Upper lobe of right lung (tissue), 1 donor: ENCODE measurements at regions not wholly inside any gene's neighbourhood (a gene's known extent, or its start where the extent isn't known, plus 50 kb on each side); places are given as distances from the start of the nearest gene placed in this dataset.

Experiments used
- ATAC-seq: fragments of 200-7000 bp; cut with Tn5 transposase; one replicate; pipeline ENCODE4 v1.9.1; 2020; ENCODE audit warnings: mild to moderate bottlenecking, moderate library complexity
- DNase-seq: peaks from one replicate; pipeline ENCODE4 v3.0.0-alpha.2; 2020
- H3K27ac ChIP-seq: fragments of 200-600 bp; one replicate; pipeline ENCODE4 v1.8.0; 2022
- H3K27me3 ChIP-seq: fragments of 200-600 bp; one replicate; pipeline ENCODE4 v1.8.0; 2022; ENCODE audit warnings: mild to moderate bottlenecking
- H3K36me3 ChIP-seq: fragments of 200-600 bp; one replicate; pipeline ENCODE4 v1.8.0; 2022
- H3K4me1 ChIP-seq: fragments of 200-600 bp; one replicate; pipeline ENCODE4 v1.8.0; 2022
- H3K4me3 ChIP-seq: fragments of 200-600 bp; one replicate; pipeline ENCODE4 v1.8.0; 2022; ENCODE audit warnings: mild to moderate bottlenecking
- H3K9me3 ChIP-seq: fragments of 200-600 bp; one replicate; pipeline ENCODE4 v1.8.0; 2022
- CTCF ChIP-seq: fragments of 200-600 bp; IDR thresholded peaks from one replicate; pipeline ENCODE4 v1.8.0; 2022; ENCODE audit warnings: antibody characterized with exemption
- intact Hi-C: fragments of 100-400 bp; cut with DNase I; formaldehyde crosslinking; loops from one replicate; pipeline ENCODE4 v1.11.0; 2022
- donor health status: DM: no; HTN: yes; CAD: no; lungs with severe emphysema.

GRCh38 chr9:109639674-109640579, 140.1 kb upstream of the PALM2AKAP2 start:
- peaks cover 47% of the 10 kb centered on the region for H3K27me3 ChIP-seq
- H3K4me3 ChIP-seq: peak overlapping the region; percentile 40
- DNase-seq: no peak
- TF ChIP-seq CTCF: no peak
- peak; percentile 70 for ATAC-seq
- H3K36me3 ChIP-seq: no peaks in the 10 kb centered on the region
- intact Hi-C loops: no loop called here
- H3K4me1 ChIP-seq: peaks cover 12% of the 10 kb centered on the region
- H3K9me3 ChIP-seq: no peaks in the 10 kb centered on the region
- no peak overlapping the region for H3K27ac ChIP-seq

- Histone ChIP-seq H3K27ac (no peak overlapping the region), H3K4me1 (peaks cover 12% of the 10 kb centered on the region), H3K27me3 (peaks cover 47% of the 10 kb centered on the region), H3K9me3 (no peaks in the 10 kb centered on the region), H3K36me3 (no peaks in the 10 kb centered on the region), H3K4me3 (peak overlapping the region; percentile 40)
- no peak for TF ChIP-seq CTCF
- intact Hi-C loops: no loop called here
- DNase-seq (peak; percentile 68), ATAC-seq (peak; percentile 46)
Measured at GRCh38 chr9:109640580-109641371, 139.2 kb upstream of the PALM2AKAP2 start.

- Histone ChIP-seq H3K27ac (no peak overlapping the region), H3K27me3 (peaks cover 50% of the 10 kb centered on the region)
- no peak for ATAC-seq
Measured at GRCh38 chr9:109641372-109641659, 138.7 kb upstream of the PALM2AKAP2 start.

GRCh38 chr9:109652112-109652511, 127.9 kb upstream of the PALM2AKAP2 start:
- intact Hi-C loops: no loop called here
- Histone ChIP-seq H3K27ac (no peak overlapping the region), H3K36me3 (no peaks in the 10 kb centered on the region), H3K4me3 (no peak overlapping the region), H3K9me3 (no peaks in the 10 kb centered on the region), H3K4me1 (no peaks in the 10 kb centered on the region), H3K27me3 (no peaks in the 10 kb centered on the region)
- no peak for DNase-seq
- ATAC-seq: no peak
- TF ChIP-seq CTCF: no peak

More at GRCh38 chr9:109641372-109641659, 138.7 kb upstream of the PALM2AKAP2 start:
- DNase-seq: no peak
- intact Hi-C loops: no loop called here
- no peaks in the 10 kb centered on the region for H3K36me3 ChIP-seq
- H3K9me3 ChIP-seq: no peaks in the 10 kb centered on the region
- H3K4me1 ChIP-seq: peaks cover 12% of the 10 kb centered on the region
- no peak for TF ChIP-seq CTCF
- no peak overlapping the region for H3K4me3 ChIP-seq

GRCh38 chr9:109652971-109653370, 127.0 kb upstream of the PALM2AKAP2 start:
- TF ChIP-seq CTCF: peak; percentile 22
- ATAC-seq: no peak
- no peaks in the 10 kb centered on the region for H3K9me3 ChIP-seq
- H3K27me3 ChIP-seq: no peaks in the 10 kb centered on the region
- H3K36me3 ChIP-seq: no peaks in the 10 kb centered on the region
- no peak for DNase-seq
- no peaks in the 10 kb centered on the region for H3K4me1 ChIP-seq
- no peak overlapping the region for H3K4me3 ChIP-seq
- no peak overlapping the region for H3K27ac ChIP-seq
- intact Hi-C loops: no loop called here
